Esophagus muscularis mucosa (tissue), 4 donors: ENCODE measurements at regions not wholly inside any gene's neighbourhood (a gene's known extent, or its start where the extent isn't known, plus 50 kb on each side); places are given as distances from the start of the nearest gene placed in this dataset.
A peak's percentile ranks its signal among the peaks of the same experiment; 100 is the strongest.

ENCODE experiments used
- DNase-seq: peaks from one replicate; pipeline ENCODE4 v3.0.0-alpha.2; 2017; ENCODE audit errors: extremely low spot score
- H3K27ac ChIP-seq, 4 donors: fragments of 200-600 bp; sonication (generic); replicated peaks in 1 of 4; 1 replicate in 3 of 4; 2 replicates in 1 of 4; pipeline ENCODE4 v1.5.1; 2016 to 2019; ENCODE audit warnings: mild to moderate bottlenecking in 1 of 4
- H3K27me3 ChIP-seq, 4 donors: fragments of 200-600 bp; sonication (generic); one replicate each; pipeline versions ENCODE4 v1.5.1 to v1.6.0; 2016 to 2019
- H3K36me3 ChIP-seq, 4 donors: fragments of 200-600 bp; sonication (generic); one replicate each; pipeline ENCODE4 v1.5.1; 2016 to 2019
- H3K4me1 ChIP-seq, 4 donors: fragments of 200-600 bp; sonication (generic); one replicate each; pipeline ENCODE4 v1.5.1; 2016 to 2019
- H3K4me3 ChIP-seq, 4 donors: fragments of 200-600 bp; sonication (generic); 1 replicate in 2 of 4; 2 replicates in 2 of 4; pipeline ENCODE4 v1.5.1; 2016 to 2019; ENCODE audit warnings: mild to moderate bottlenecking in 4 of 4, moderate library complexity in 1 of 4
- H3K9me3 ChIP-seq, 4 donors: fragments of 200-600 bp; sonication (generic); 1 replicate in 3 of 4; 2 replicates in 1 of 4; pipeline ENCODE4 v1.5.1; 2016 to 2019
- CTCF ChIP-seq, 3 experiments: fragments of 200-600 bp in 2 of 3; fragments of 450-650 bp in 1 of 3; sonication (generic) in 2 of 3; IDR thresholded peaks; one replicate each; pipeline ENCODE4 v1.5.1; 2017 to 2019; ENCODE audit warnings: antibody characterized with exemption in 3 of 3, mild to moderate bottlenecking in 2 of 3, moderate library complexity in 1 of 3
- EP300 ChIP-seq: sonication (generic); formaldehyde crosslinking; IDR thresholded peaks from one replicate; pipeline ENCODE4 v1.6.1; 2017; ENCODE audit warnings: antibody characterized with exemption
- POLR2A ChIP-seq: fragments of 450-650 bp; IDR thresholded peaks from one replicate; pipeline ENCODE4 v1.6.1; 2017; ENCODE audit warnings: antibody characterized with exemption, moderate library complexity, mild to moderate bottlenecking, low read depth
- POLR2AphosphoS5 ChIP-seq, 2 donors: sonication (generic); formaldehyde crosslinking; IDR thresholded peaks; one replicate each; pipeline ENCODE4 v1.6.1; 2017; ENCODE audit warnings: antibody characterized with exemption in 2 of 2
- whole genome bisulfite sequencing: methylation state at CpG from one replicate; pipeline ENCODE4 v1.1.5; 2018; 5-methylcytosine and 5-hydroxymethylcytosine counted together
- intact Hi-C: fragments of 100-400 bp; cut with DNase I; formaldehyde crosslinking; loops from one replicate; pipeline ENCODE4 v1.15.1; 2023

- intact Hi-C loops, result loop anchor here (5.0 to 10.0 kb wide), 3 partner anchors 315 to 857 kb away; partner anchors contain the start of gene ZIC5
- Histone ChIP-seq H3K4me3 (no peak overlapping the region), H3K9me3 (no peaks in the 10 kb centered on the region), H3K27me3 (no peaks in the 10 kb centered on the region), H3K36me3 (no peaks in the 10 kb centered on the region), H3K4me1 (peaks cover 9 to 30% (median 27%) of the 10 kb centered on the region in 4 donors), H3K27ac (no peak overlapping the region)
- peak; percentile 21 for DNase-seq
- TF ChIP-seq CTCF (IDR thresholded peaks at IDR 0.05) (no peak), EP300 (no peak), POLR2AphosphoS5 (IDR thresholded peaks at IDR 0.05) (no peak), POLR2A (no peak)
- WGBS, result 84% methylated on average over 11 of the region's 11 CpGs
Measured at GRCh38 chr13:99659866-99660554, 158.7 kb downstream of the TM9SF2 start.

GRCh38 chr13:99659226-99659625, 158.0 kb downstream of the TM9SF2 start:
- H3K27ac ChIP-seq, result peak overlapping the region in 2 of 4 donors; percentile 87 to 88
- no peaks in the 10 kb centered on the region for H3K36me3 ChIP-seq
- 96% methylated on average over 3 of the region's 3 CpGs for WGBS
- H3K27me3 ChIP-seq, result no peaks in the 10 kb centered on the region
- no peaks in the 10 kb centered on the region for H3K9me3 ChIP-seq
- no peak for DNase-seq
- intact Hi-C loops, result loop anchor here (5.0 to 10.0 kb wide), 3 partner anchors 316 to 858 kb away; partner anchors contain the start of gene ZIC5
- TF ChIP-seq POLR2AphosphoS5 (IDR thresholded peaks at IDR 0.05) (no peak), POLR2A (no peak), CTCF (IDR thresholded peaks at IDR 0.05) (no peak), EP300 (no peak)
- H3K4me3 ChIP-seq, result no peak overlapping the region
- peaks cover 9 to 30% (median 27%) of the 10 kb centered on the region in 4 donors for H3K4me1 ChIP-seq

- peak overlapping the region; percentile 60 to 66 (median 63) for H3K4me3 ChIP-seq
- H3K36me3 ChIP-seq, result no peaks in the 10 kb centered on the region
- peak; percentile 93 for DNase-seq
- peak overlapping the region; percentile 80 to 88 (median 85) for H3K27ac ChIP-seq
- intact Hi-C loops, result loop anchor here (5.0 to 10.0 kb wide), 3 partner anchors 316 to 859 kb away; partner anchors contain the start of gene ZIC5
- 5% methylated on average over 19 of the region's 26 CpGs for whole genome bisulfite sequencing
- TF ChIP-seq EP300 (no peak), POLR2AphosphoS5 (IDR thresholded peaks at IDR 0.05) (no peak), POLR2A (no peak), CTCF (IDR thresholded peaks at IDR 0.05) (peak; percentile 33 to 53 (median 46))
- H3K4me1 ChIP-seq, result peaks cover 9 to 30% (median 27%) of the 10 kb centered on the region in 4 donors
- H3K27me3 ChIP-seq, result no peaks in the 10 kb centered on the region
- H3K9me3 ChIP-seq, result no peaks in the 10 kb centered on the region
Measured at GRCh38 chr13:99658261-99658991, 157.2 kb downstream of the TM9SF2 start.

- intact Hi-C loops, result loop anchor here (5.0 to 10.0 kb wide), 3 partner anchors 317 to 859 kb away; partner anchors contain the start of gene ZIC5
- Histone ChIP-seq H3K27me3 (no peaks in the 10 kb centered on the region), H3K4me3 (peak overlapping the region; percentile 60 to 66 (median 63)), H3K36me3 (no peaks in the 10 kb centered on the region), H3K9me3 (no peaks in the 10 kb centered on the region), H3K27ac (peak overlapping the region; percentile 80 to 88 (median 85)), H3K4me1 (peaks cover 9 to 30% (median 27%) of the 10 kb centered on the region in 4 donors)
- DNase-seq, result peak; percentile 91
- TF ChIP-seq EP300 (no peak), POLR2A (no peak), CTCF (IDR thresholded peaks at IDR 0.05) (no peak), POLR2AphosphoS5 (IDR thresholded peaks at IDR 0.05) (no peak)
- WGBS, result 21% methylated on average over 25 of the region's 29 CpGs
Measured at GRCh38 chr13:99657848-99658260, 156.6 kb downstream of the TM9SF2 start.
